ENCODE measurements at regions not wholly inside any gene's neighbourhood (a gene's known extent, or its start where the extent isn't known, plus 50 kb on each side); places are given as distances from the start of the nearest gene placed in this dataset.
"Not testable (repeated sequence)": the region's sequence is repeated elsewhere in the genome, so short reads cannot be mapped to it uniquely, and the experiment has no call there.

GRCh38 chr4:59712470-59712869 is 1487.7 kb upstream of the ADGRL3 start:
- Histone ChIP-seq H3K9me3 (no peaks in the 10 kb centered on the region), H3K4me3 (no peak overlapping the region), H3K36me3 (no peaks in the 10 kb centered on the region), H3K4me1 (no peaks in the 10 kb centered on the region), H3K27ac (no peak overlapping the region), H3K27me3 (no peaks in the 10 kb centered on the region)
- DNase-seq (no peak), ATAC-seq (ENCODE audit: low FRiP score in 2 of 2) (no peak)
- TF ChIP-seq EP300 (IDR thresholded peaks at IDR 0.05): no peak
- no peak for TF ChIP-seq POLR2A (IDR thresholded peaks at IDR 0.05)
- TF ChIP-seq, protein P1, sequence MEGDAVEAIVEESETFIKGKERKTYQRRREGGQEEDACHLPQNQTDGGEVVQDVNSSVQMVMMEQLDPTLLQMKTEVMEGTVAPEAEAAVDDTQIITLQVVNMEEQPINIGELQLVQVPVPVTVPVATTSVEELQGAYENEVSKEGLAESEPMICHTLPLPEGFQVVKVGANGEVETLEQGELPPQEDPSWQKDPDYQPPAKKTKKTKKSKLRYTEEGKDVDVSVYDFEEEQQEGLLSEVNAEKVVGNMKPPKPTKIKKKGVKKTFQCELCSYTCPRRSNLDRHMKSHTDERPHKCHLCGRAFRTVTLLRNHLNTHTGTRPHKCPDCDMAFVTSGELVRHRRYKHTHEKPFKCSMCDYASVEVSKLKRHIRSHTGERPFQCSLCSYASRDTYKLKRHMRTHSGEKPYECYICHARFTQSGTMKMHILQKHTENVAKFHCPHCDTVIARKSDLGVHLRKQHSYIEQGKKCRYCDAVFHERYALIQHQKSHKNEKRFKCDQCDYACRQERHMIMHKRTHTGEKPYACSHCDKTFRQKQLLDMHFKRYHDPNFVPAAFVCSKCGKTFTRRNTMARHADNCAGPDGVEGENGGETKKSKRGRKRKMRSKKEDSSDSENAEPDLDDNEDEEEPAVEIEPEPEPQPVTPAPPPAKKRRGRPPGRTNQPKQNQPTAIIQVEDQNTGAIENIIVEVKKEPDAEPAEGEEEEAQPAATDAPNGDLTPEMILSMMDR (IDR thresholded peaks at IDR 0.05): no peak
- TF ChIP-seq POLR2AphosphoS5 (IDR thresholded peaks at IDR 0.05): no peak
- WGBS, 2 donors: 69 to 74% methylated on average over 1 of the region's 1 CpG

DNA sequence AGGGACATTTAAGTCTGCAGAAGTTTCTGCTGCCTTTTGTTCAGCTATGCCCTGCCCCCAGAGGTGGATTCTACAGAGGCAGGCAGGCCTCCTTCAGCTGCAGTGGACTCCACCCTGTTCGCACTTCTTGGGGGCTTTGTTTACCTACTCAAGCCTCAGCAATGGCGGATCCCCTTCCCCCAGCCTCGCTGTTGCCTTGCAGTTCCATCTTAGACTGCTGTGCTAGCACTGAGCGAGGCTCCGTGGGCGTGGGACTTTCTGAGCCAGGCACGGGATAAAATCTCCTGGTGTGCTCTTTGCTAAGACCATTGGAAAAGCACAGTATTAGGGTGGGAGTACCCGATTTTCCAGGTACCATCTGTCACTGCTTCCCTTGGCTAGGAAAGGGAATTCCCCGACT is 1475.8 kb upstream of the ADGRL3 start:
- not testable (repeated sequence) for H3K27ac ChIP-seq; ATAC-seq (ENCODE audit: low FRiP score in 2 of 2); H3K4me1 ChIP-seq; H3K4me3 ChIP-seq; H3K9me3 ChIP-seq; H3K27me3 ChIP-seq; H3K36me3 ChIP-seq; DNase-seq
- WGBS, 2 donors: 87 to 88% methylated on average over 6 to 9 of the region's 9 CpGs

GRCh38 chr4:59727745-59728144 is 1472.4 kb upstream of the ADGRL3 start:
- Histone ChIP-seq H3K27me3 (no peaks in the 10 kb centered on the region), H3K9me3 (peaks cover 0 to 9% (median 3%) of the 10 kb centered on the region in 4 donors), H3K4me1 (no peaks in the 10 kb centered on the region), H3K4me3 (no peak overlapping the region), H3K27ac (no peak overlapping the region), H3K36me3 (no peaks in the 10 kb centered on the region)
- TF ChIP-seq POLR2A (IDR thresholded peaks at IDR 0.05) (no peak), POLR2AphosphoS5 (IDR thresholded peaks at IDR 0.05) (no peak), EP300 (IDR thresholded peaks at IDR 0.05) (no peak)
- TF ChIP-seq, protein P1 (IDR thresholded peaks at IDR 0.05): no peak
- no peak for DNase-seq
- ATAC-seq (ENCODE audit: low FRiP score in 2 of 2): no peak
- 93 to 95% methylated on average over 1 of the region's 1 CpG for WGBS, 2 donors

- WGBS, 2 donors: 77 to 86% methylated on average over 1 of the region's 1 CpG
- Histone ChIP-seq H3K27me3 (no peaks in the 10 kb centered on the region), H3K27ac (no peak overlapping the region), H3K9me3 (peaks cover 0 to 9% (median 3%) of the 10 kb centered on the region in 4 donors), H3K36me3 (no peaks in the 10 kb centered on the region), H3K4me3 (no peak overlapping the region), H3K4me1 (no peaks in the 10 kb centered on the region)
- DNase-seq (no peak), ATAC-seq (ENCODE audit: low FRiP score in 2 of 2) (no peak)
- TF ChIP-seq, protein P1 (IDR thresholded peaks at IDR 0.05): no peak
- TF ChIP-seq EP300 (IDR thresholded peaks at IDR 0.05) (no peak), POLR2A (IDR thresholded peaks at IDR 0.05) (no peak), POLR2AphosphoS5 (IDR thresholded peaks at IDR 0.05) (no peak)
These were observed 1471.6 kb upstream of the ADGRL3 start for GRCh38 chr4:59728496-59728895.

DNA sequence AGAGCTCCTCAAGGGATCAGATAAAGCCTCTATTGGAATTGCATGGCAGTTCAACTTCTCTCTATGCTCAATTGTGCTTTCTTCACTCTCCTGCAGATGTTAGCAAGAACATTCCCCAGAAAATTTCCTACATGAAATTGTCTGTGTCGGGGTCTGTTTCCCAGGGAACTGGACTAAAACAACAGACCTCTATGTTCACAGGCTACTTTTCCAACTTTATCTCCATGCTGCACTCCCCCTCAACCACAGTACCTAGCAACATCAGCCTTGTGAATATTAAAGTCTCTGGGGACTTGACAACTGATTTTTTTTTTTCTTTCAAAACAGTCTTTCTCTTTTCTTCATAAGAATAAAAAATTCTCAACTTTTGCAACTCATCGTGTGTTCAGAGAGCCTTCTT is 1470.8 kb upstream of the ADGRL3 start:
- no peak for ATAC-seq (ENCODE audit: low FRiP score in 2 of 2)
- H3K4me3 ChIP-seq: no peak overlapping the region
- WGBS, 2 donors: 83 to 88% methylated on average over 2 of the region's 2 CpGs

More for the DNA sequence above, 1470.8 kb upstream of the ADGRL3 start:
- Histone ChIP-seq H3K9me3 (peaks cover 0 to 4% (median 2%) of the 10 kb centered on the region in 4 donors), H3K27ac (no peak overlapping the region), H3K27me3 (no peaks in the 10 kb centered on the region), H3K36me3 (no peaks in the 10 kb centered on the region), H3K4me1 (no peaks in the 10 kb centered on the region)
- no peak for TF ChIP-seq POLR2A (IDR thresholded peaks at IDR 0.05)
- TF ChIP-seq, protein P1 (IDR thresholded peaks at IDR 0.05): no peak
- TF ChIP-seq EP300 (IDR thresholded peaks at IDR 0.05): no peak
- no peak for TF ChIP-seq POLR2AphosphoS5 (IDR thresholded peaks at IDR 0.05)
- no peak for DNase-seq

Measured in upper lobe of left lung (tissue), 6 donors.